GM13976 (cell line): ENCODE measurements at regions not wholly inside any gene's neighbourhood (a gene's known extent, or its start where the extent isn't known, plus 50 kb on each side); places are given as distances from the start of the nearest gene placed in this dataset.

ENCODE experiments used
- DNase-seq: peaks from one replicate; pipeline ENCODE4 v3.0.0; 2012; ENCODE audit warnings: low spot score
- in situ Hi-C: fragments of 300-500 bp; cut with MboI; formaldehyde crosslinking; loops from one replicate; pipeline ENCODE4 v1.12.0; 2022; ENCODE audit warnings: low sequenced_read_pairs, mixed read lengths, inconsistent platforms; ENCODE audit not compliant: unreplicated experiment
- TF ChIP-seq, protein P1 (sequence below): IDR thresholded peaks from 2 replicates; pipeline ENCODE4 v1.5.1; 2012; ENCODE audit warnings: borderline replicate concordance, mild to moderate bottlenecking; ENCODE audit not compliant: insufficient read depth; ENCODE audit errors: extremely low read depth, missing control alignments, control extremely low read depth

DNA sequence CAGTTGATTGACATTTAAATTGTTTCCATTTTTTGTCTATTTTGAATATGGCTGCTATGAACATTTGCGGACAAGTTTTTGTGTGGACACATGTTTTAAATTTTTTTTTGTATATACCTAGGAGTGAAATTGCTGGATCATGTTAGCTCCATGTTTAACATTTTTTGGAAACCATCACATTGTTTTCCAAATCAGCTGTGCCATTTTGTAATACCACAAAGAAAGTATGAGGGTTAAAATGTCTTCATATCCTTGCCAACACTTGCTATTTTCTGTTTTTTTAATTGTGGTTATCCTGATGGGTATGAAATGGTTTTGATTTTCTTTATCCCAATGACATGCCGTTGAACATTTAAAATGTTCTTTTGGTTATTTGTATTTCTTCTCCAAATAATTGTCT is 52.1 kb downstream of the CARTPT start:
- in situ Hi-C loops = loop anchor here (25.0 kb wide), 1 partner anchor 284 kb away; no protein-coding TSS in a partner anchor

DNA sequence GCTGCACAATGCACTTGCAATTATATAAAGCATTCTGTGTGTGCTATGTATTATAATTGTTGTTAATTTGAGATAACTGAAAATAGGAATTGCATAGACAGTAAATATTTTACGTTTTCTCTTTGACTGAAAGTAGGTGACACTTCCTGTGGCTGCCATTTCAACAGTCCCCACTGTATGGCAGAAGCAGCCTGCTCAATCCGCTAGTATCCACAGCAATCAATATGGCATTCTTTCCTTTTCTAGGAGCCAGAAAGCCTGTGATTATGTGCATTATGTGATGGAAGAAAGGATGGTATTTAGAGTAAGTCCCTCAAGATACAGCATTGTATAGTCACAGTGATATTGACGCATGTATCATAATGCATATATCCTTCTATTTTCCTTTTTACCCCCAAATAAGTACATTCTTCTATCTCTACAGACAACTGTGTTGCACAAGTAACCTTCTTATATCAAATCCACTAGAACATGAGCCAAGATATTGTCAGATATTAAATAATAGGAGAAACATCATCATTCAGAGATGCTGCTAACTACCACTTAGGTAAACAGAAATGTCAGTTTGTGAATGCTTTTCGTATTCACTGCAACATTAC is 59.7 kb downstream of the CARTPT start:
- in situ Hi-C loops = loop anchor here (25.0 kb wide), 1 partner anchor 534 kb away; the partner anchor contains the start of genes MRPS27 and PTCD2
- TF ChIP-seq, protein P1, sequence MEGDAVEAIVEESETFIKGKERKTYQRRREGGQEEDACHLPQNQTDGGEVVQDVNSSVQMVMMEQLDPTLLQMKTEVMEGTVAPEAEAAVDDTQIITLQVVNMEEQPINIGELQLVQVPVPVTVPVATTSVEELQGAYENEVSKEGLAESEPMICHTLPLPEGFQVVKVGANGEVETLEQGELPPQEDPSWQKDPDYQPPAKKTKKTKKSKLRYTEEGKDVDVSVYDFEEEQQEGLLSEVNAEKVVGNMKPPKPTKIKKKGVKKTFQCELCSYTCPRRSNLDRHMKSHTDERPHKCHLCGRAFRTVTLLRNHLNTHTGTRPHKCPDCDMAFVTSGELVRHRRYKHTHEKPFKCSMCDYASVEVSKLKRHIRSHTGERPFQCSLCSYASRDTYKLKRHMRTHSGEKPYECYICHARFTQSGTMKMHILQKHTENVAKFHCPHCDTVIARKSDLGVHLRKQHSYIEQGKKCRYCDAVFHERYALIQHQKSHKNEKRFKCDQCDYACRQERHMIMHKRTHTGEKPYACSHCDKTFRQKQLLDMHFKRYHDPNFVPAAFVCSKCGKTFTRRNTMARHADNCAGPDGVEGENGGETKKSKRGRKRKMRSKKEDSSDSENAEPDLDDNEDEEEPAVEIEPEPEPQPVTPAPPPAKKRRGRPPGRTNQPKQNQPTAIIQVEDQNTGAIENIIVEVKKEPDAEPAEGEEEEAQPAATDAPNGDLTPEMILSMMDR = peak; percentile 51

More for the DNA sequence above, 52.1 kb downstream of the CARTPT start:
- TF ChIP-seq, protein P1 = no peak
- no peak for DNase-seq

DNA sequence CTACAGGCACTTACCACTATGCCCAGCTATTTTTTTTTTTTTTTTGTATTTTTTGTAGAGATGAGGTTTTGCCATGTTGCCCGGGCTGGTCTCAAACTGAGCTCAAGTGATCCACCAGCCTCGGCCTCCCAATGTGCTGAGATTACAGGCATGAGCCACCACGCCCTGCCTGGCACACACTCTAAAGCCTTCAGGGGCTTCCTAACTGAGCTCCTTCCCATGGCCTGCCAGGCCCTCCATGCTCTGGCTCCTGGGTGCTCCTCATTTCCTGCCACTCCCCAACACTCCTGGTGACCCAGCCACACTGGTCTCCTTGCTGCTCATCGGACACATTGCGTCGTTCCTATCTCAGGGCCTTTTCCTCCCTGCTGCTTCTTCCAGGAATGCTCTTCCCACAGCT is 61.5 kb downstream of the CARTPT start:
- DNase-seq = no peak
- TF ChIP-seq, protein P1 = no peak
- in situ Hi-C loops = loop anchor here (25.0 kb wide), 1 partner anchor 532 kb away; the partner anchor contains the start of genes MRPS27 and PTCD2

More for the DNA sequence above, 59.7 kb downstream of the CARTPT start:
- no peak for DNase-seq

DNA sequence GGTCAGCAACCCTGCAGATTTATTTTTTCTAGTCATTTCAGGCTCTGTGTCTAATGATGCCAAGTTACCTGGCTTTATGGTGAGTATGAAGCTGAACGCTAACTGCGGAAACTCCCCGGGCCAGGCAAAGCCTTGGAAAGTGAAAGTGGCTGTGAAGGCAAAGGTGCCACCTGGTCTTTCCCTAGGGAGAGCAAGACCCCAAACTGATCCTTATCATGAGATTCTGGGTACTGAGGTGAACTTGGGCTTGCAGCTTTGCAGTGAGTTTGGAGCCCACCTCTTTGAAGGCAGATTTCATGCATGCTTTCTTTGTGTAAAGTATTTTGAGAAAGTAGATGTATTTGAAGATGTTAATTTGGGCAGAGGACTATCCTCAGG is 63.3 kb downstream of the CARTPT start:
- DNase-seq = no peak
- TF ChIP-seq, protein P1 = no peak
- in situ Hi-C loops = loop anchor here (25.0 kb wide), 1 partner anchor 530 kb away; the partner anchor contains the start of genes MRPS27 and PTCD2

DNA sequence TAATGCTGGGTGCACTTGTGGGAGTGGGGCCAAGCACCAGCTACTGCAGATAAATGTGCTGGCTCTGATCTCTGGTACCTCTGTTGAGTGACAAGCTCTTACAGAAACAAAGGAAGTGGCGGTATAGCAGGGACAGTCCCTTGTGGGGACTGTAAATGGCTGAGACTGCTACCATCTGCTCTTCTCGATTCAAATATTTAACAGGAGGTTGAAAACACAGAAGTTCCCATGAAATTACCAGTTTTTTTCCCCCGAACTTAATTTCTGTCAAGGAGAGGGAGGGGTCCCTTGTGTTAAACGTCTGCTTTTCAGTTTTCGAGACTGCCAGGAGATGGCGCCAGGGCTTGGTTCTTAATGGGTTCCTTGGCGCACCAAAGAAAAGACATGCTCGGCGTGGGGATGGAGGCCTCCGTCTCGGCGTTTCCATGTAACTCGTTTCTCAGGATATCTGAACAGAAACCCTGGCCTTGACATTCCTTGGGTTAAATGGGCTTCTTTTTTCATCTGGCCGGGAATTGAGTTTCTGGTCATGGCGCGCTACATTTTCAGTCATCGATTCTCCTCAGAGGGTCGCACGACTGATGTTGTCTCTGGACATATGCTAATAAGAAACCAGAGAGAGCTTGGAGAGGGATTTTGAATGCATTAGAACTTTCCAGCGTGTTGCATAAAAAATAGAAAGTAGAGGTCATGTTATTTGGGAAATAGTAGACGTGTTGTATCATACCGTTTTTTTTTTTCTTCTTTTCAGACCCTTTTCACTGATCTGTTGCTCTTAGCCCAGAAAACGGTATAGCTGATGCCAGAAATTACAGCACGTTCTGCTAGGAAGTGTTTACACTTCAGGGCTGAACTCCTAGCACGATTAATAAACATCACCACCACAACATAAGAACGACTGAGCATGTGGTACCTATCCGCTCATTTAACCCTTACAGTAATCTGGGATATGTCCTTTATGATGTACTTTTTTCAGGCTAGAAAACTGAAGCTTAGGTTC is 64.0 kb downstream of the CARTPT start:
- in situ Hi-C loops = loop anchor here (25.0 kb wide), 1 partner anchor 529 kb away; the partner anchor contains the start of genes MRPS27 and PTCD2
- peak; percentile 58 for DNase-seq
- TF ChIP-seq, protein P1 = peak; percentile 39

DNA sequence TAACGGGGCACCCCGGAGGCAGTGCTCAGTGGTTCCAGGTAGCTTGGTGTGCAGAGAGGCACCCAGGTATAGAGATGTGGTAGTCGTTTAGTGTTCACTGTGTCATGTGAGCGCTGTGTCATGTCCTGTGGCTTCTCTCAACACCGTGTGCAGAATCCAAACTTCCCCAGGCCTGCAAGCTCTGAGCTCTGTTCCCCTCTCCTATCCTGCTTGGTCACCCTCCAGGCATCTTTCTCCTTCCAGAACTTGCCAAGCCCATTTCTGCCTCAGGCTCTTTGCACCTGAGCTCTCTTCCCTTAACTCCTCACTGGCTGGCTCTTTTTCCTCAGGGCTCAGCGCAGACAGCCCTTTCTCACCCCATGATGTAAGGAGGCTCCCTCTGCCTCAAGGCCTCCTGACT is 64.8 kb downstream of the CARTPT start:
- no peak for DNase-seq
- in situ Hi-C loops = loop anchor here (25.0 kb wide), 1 partner anchor 528 kb away; the partner anchor contains the start of genes MRPS27 and PTCD2
- TF ChIP-seq, protein P1 = no peak
